GM15510 (cell line): ENCODE measurements at regions not wholly inside any gene's neighbourhood (a gene's known extent, or its start where the extent isn't known, plus 50 kb on each side); places are given as distances from the start of the nearest gene placed in this dataset.

ENCODE experiments used
- POLR2A ChIP-seq: IDR thresholded peaks from 3 replicates; pipeline ENCODE4 v1.6.1; 2011; ENCODE audit warnings: borderline replicate concordance; ENCODE audit not compliant: insufficient read length; ENCODE audit errors: extremely low read depth

DNA sequence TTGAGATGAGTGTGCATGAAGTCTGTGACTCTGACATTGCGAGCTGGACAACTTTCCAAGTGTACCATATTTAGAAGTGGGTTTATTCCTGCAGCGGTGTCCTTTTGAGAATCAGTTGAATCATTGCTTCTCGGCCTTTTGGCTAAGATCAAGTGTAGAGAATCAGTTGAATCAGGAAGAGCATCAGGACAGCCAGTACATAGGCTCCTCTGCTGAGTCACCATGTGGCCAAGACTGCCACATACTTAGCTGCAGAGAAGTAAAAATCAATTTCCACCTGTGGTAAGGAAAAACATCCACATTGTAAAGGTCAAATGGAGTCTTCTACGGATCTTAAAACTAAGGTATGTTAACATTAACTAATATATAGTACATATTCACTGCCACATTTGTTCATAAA is 428.4 kb upstream of the MARCKS start:
- TF ChIP-seq POLR2A, result no peak

- TF ChIP-seq POLR2A, result no peak
Observed at GRCh38 chr6:113432521-113433334, 424.4 kb upstream of the MARCKS start.

GRCh38 chr6:113433335-113433991 is 423.7 kb upstream of the MARCKS start:
- TF ChIP-seq POLR2A, result no peak

DNA sequence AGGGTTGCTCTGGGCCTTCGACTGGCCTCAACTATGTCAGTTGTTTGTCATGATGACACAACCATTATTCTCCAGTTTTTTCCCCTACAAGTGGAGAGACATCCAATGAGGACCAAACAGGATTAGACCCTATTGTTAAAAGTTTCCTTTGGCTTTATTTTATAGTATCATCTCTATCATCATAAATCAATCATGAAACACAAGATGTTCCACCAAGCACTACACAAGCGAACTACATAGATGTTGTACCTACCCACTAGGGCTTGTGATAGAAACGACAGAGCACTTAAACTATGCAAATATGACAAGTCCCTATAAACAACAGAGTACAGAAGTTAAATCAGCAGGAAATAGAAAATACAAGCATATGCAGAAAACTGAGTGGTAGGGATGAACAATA is 422.5 kb upstream of the MARCKS start:
- TF ChIP-seq POLR2A, result no peak

DNA sequence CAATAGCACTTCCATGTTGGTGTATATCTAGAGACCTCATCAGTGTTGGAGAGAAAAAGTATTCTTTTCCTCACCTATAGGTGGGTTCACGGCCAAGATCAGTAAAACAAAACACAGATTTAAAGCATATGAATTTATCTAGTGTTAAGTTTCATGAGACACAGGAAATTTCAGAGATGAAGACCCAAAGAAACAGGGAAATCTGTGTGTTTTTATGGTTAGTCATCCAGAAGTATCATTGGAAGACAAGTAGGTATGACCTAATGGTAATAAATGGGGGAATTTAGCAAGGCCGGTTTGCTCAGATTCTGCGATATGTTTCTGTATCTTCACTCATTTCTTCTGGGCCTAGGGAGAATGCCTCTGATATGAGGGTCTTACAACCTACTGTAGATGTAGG is 419.6 kb upstream of the MARCKS start:
- no peak for TF ChIP-seq POLR2A

- TF ChIP-seq POLR2A, result no peak
Observed at GRCh38 chr6:113439866-113440265, 417.3 kb upstream of the MARCKS start.

DNA sequence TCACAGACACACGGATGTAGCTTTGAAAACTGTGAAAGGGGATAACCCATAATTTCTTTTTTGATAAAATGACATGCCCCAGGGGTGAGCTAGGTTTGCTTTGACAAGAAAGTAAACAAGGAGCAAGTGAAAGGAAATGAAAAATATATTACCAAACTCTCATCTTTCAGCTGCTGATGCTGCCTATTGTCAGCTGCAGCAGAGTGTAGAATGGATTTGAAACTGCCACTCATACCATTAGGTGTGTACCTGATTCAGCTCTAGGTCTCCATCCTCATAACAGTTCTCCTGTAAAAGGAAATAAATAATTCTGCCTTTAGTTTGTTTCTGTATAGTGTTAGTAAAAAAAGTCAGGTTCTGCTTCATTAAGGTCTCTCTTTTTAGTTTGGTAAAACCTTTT is 415.1 kb upstream of the MARCKS start:
- no peak for TF ChIP-seq POLR2A

GRCh38 chr6:113445201-113445600 is 411.9 kb upstream of the MARCKS start:
- TF ChIP-seq POLR2A, result no peak

DNA sequence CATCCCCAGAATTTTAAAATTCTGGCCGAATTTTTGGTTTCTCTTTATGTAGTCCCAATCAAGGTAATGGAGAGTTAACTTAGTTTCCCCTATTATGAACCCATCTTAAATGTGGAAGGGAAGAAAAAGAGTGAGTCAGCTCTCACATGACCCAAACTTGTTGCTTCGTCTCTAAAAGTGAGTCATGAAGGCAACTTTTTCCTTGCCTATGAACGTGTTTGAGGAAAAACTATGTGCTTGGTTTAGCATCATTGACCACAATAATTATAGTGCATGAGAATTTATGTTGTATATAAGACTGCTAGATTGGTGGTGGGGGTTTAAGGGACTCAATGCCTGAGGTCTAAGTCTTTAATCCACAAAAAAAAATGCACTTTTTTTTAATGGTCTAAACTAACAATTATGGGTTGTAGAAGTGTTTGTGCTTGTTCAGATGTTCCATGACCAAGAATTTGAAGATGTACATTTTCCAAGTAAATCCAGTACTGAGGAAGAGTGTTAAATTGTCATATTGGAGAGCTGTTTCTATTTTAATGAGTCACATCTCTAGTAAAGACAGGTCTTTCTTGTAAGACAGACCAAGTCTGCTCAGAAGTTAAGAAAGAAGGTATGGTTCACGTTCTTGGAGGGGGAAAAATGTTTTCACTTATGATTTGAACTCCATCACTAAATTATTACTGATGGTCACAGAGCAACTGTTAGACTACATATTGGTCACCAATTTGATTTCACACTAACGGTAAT is 409.9 kb upstream of the MARCKS start:
- TF ChIP-seq POLR2A, result no peak

GRCh38 chr6:113449051-113449450 is 408.1 kb upstream of the MARCKS start:
- TF ChIP-seq POLR2A, result no peak

DNA sequence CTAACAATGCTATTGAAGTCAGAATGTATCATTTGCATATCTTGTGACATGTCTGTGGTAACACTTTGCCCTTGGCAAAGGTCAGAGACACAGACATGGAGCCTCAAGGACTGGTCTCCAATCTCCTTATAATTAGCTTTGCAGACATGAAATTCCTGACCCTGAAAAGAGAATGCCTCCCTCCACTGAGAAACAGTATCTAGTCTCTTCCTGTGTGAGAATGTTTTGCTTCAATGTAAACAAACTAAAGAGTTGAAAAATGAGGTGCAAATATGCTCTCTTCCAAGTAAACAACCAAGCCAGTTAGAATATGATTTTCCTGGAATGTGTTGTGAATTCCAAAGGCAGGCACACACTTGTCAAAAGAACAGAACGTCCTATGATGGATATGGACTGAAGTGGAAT is 407.1 kb upstream of the MARCKS start:
- no peak for TF ChIP-seq POLR2A

GRCh38 chr6:113451049-113451448 is 406.1 kb upstream of the MARCKS start:
- TF ChIP-seq POLR2A, result no peak

- no peak for TF ChIP-seq POLR2A
Observed at GRCh38 chr6:113457198-113457597, 399.9 kb upstream of the MARCKS start.

DNA sequence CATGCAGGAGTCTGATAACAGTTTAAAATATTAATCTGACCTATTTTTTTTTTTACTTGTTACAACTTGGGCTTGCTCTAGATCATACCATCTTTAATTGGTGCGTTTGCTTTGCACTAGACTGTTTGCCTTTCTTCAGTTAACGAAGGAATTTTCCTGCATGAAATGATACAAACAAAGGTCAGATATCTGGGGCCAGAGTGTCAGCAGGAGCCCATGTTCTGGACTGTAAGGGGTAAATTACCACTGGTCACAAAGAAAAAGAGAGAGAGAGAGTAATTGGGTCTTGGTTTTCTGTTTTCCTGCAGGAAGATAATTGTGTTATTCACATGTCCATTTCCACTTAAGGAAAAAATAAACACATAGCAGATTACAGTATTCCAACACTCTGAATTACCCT is 399.4 kb upstream of the MARCKS start:
- no peak for TF ChIP-seq POLR2A

GRCh38 chr6:113458368-113459010 is 398.7 kb upstream of the MARCKS start:
- no peak for TF ChIP-seq POLR2A

GRCh38 chr6:113461153-113461932 is 395.8 kb upstream of the MARCKS start:
- no peak for TF ChIP-seq POLR2A
